GM23338 (cell line): ENCODE measurements at regions not wholly inside any gene's neighbourhood (a gene's known extent, or its start where the extent isn't known, plus 50 kb on each side); places are given as distances from the start of the nearest gene placed in this dataset.

Experiments used
- ATAC-seq: fragments of 200-7000 bp; cut with Tn5 transposase; 3 replicates; pipeline ENCODE4 v1.9.1; 2020
- DNase-seq: peaks from one replicate; pipeline ENCODE4 v3.0.0-alpha.2; 2015; ENCODE audit warnings: low spot score
- H2AFZ ChIP-seq: fragments of 200-600 bp; sonication (generic); 2 replicates; pipeline ENCODE4 v1.8.0; 2016; ENCODE audit warnings: antibody characterized with exemption, mild to moderate bottlenecking, moderate library complexity
- H3F3A ChIP-seq: fragments of 200-600 bp; sonication (generic); replicated peaks from 2 replicates; pipeline ENCODE4 v1.8.0; 2017; ENCODE audit warnings: antibody characterized with exemption, mixed run types, low read depth
- H3K27ac ChIP-seq: fragments of 200-600 bp; sonication (generic); 2 replicates; pipeline ENCODE4 v1.6.1; 2016; ENCODE audit warnings: low read depth
- H3K27me3 ChIP-seq: fragments of 200-600 bp; sonication (generic); 2 replicates; pipeline ENCODE4 v1.8.0; 2016; ENCODE audit warnings: mild to moderate bottlenecking, mixed run types, moderate library complexity; ENCODE audit not compliant: insufficient read depth
- H3K36me3 ChIP-seq: fragments of 200-600 bp; sonication (generic); 2 replicates; pipeline ENCODE4 v1.8.0; 2016; ENCODE audit warnings: mild to moderate bottlenecking; ENCODE audit not compliant: insufficient read depth
- H3K4me1 ChIP-seq: fragments of 200-600 bp; sonication (generic); 2 replicates; pipeline ENCODE4 v1.8.0; 2016; ENCODE audit warnings: mild to moderate bottlenecking, moderate library complexity; ENCODE audit not compliant: insufficient read depth
- H3K4me2 ChIP-seq: fragments of 200-600 bp; sonication (generic); 2 replicates; pipeline ENCODE4 v1.7.1; 2017; ENCODE audit warnings: mixed run types
- H3K4me3 ChIP-seq: fragments of 200-600 bp; sonication (generic); 2 replicates; pipeline ENCODE4 v1.6.1; 2016; ENCODE audit warnings: mixed run types
- H3K79me2 ChIP-seq: fragments of 200-600 bp; sonication (generic); replicated peaks from 2 replicates; pipeline ENCODE4 v1.8.0; 2017; ENCODE audit warnings: mild to moderate bottlenecking; ENCODE audit not compliant: insufficient read depth
- H3K9me2 ChIP-seq: fragments of 200-600 bp; sonication (generic); 2 replicates; pipeline ENCODE4 v1.8.0; 2017; ENCODE audit not compliant: insufficient read depth
- H4K20me1 ChIP-seq: fragments of 200-600 bp; sonication (generic); replicated peaks from 2 replicates; pipeline ENCODE4 v1.8.0; 2017; ENCODE audit warnings: mild to moderate bottlenecking; ENCODE audit not compliant: insufficient read depth
- H3K27ac Mint-ChIP-seq: 2 replicates; pipeline ENCODE4 v1.8.0; 2020; ENCODE audit warnings: inconsistent platforms, mild to moderate bottlenecking, moderate library complexity, mixed read lengths
- H3K27me3 Mint-ChIP-seq: 3 replicates; pipeline ENCODE4 v1.8.0; 2022; ENCODE audit warnings: low read depth, mild to moderate bottlenecking, moderate library complexity, mixed read lengths, inconsistent platforms; ENCODE audit not compliant: insufficient read depth, poor library complexity
- H3K36me3 Mint-ChIP-seq: 3 replicates; pipeline ENCODE4 v1.8.0; 2021; ENCODE audit warnings: low read depth, mild to moderate bottlenecking, inconsistent platforms, moderate library complexity, mixed read lengths
- H3K4me1 Mint-ChIP-seq: 3 replicates; pipeline ENCODE4 v1.8.0; 2020; ENCODE audit warnings: mild to moderate bottlenecking, inconsistent platforms, mixed read lengths
- H3K4me3 Mint-ChIP-seq: 3 replicates; pipeline ENCODE4 v1.8.0; 2021; ENCODE audit warnings: moderate library complexity, mild to moderate bottlenecking, inconsistent platforms, mixed read lengths
- H3K9me3 Mint-ChIP-seq: 3 replicates; pipeline ENCODE4 v1.8.0; 2020; ENCODE audit warnings: moderate library complexity, mild to moderate bottlenecking, inconsistent platforms, mixed read lengths
- CREB1 ChIP-seq: fragments of 250-450 bp; sonication (Bioruptor Pico); IDR thresholded peaks from 2 replicates; pipeline ENCODE4 v1.5.0; 2020; ENCODE audit warnings: low read depth, mild to moderate bottlenecking, moderate library complexity
- EZH2 ChIP-seq: fragments of 200-600 bp; sonication (generic); IDR thresholded peaks from one replicate; pipeline ENCODE4 v1.8.0; 2017; ENCODE audit warnings: antibody characterized with exemption, mild to moderate bottlenecking, low read depth; ENCODE audit not compliant: unreplicated experiment
- EZH2phosphoT487 ChIP-seq: fragments of 200-600 bp; sonication (generic); IDR thresholded peaks from one replicate; pipeline ENCODE4 v1.8.1; 2018; ENCODE audit warnings: antibody characterized with exemption; ENCODE audit not compliant: unreplicated experiment
- JUNB ChIP-seq: IDR thresholded peaks from one replicate; pipeline ENCODE4 v1.6.1; 2016; ENCODE audit warnings: antibody characterized with exemption; ENCODE audit not compliant: unreplicated experiment
- NANOG ChIP-seq: IDR thresholded peaks from 2 replicates; pipeline ENCODE4 v1.6.1; 2016; ENCODE audit warnings: antibody characterized with exemption, borderline replicate concordance
- POLR2AphosphoS5 ChIP-seq: IDR thresholded peaks from 2 replicates; pipeline ENCODE4 v1.6.1; 2016; ENCODE audit warnings: antibody characterized with exemption, low read depth
- STAT1 ChIP-seq: IDR thresholded peaks from one replicate; pipeline ENCODE4 v1.6.1; 2016; ENCODE audit warnings: antibody characterized with exemption; ENCODE audit not compliant: unreplicated experiment
- TF ChIP-seq, protein P1 (sequence below): IDR thresholded peaks from 2 replicates; pipeline ENCODE4 v1.6.1; 2016; ENCODE audit warnings: antibody characterized with exemption
- TF ChIP-seq, protein P2 (sequence below), 2 experiments: fragments of 200-600 bp in 1 of 2; sonication (generic) in 1 of 2; conservative IDR thresholded peaks; 2 replicates each; pipeline versions ENCODE4 v1.5.1 to v1.6.1; 2016 to 2017; ENCODE audit warnings: antibody characterized with exemption in 2 of 2, low read depth in 2 of 2, mild to moderate bottlenecking in 2 of 2, moderate library complexity in 1 of 2
- TF ChIP-seq, protein P3 (sequence below): fragments of 250-450 bp; sonication (Bioruptor Pico); IDR thresholded peaks from 2 replicates; pipeline ENCODE4 v1.5.0; 2020; ENCODE audit warnings: mild to moderate bottlenecking, moderate library complexity
- TF ChIP-seq, protein P4 (sequence below): IDR thresholded peaks from one replicate; pipeline ENCODE4 v1.6.1; 2018; ENCODE audit warnings: antibody characterized with exemption; ENCODE audit not compliant: unreplicated experiment

DNA sequence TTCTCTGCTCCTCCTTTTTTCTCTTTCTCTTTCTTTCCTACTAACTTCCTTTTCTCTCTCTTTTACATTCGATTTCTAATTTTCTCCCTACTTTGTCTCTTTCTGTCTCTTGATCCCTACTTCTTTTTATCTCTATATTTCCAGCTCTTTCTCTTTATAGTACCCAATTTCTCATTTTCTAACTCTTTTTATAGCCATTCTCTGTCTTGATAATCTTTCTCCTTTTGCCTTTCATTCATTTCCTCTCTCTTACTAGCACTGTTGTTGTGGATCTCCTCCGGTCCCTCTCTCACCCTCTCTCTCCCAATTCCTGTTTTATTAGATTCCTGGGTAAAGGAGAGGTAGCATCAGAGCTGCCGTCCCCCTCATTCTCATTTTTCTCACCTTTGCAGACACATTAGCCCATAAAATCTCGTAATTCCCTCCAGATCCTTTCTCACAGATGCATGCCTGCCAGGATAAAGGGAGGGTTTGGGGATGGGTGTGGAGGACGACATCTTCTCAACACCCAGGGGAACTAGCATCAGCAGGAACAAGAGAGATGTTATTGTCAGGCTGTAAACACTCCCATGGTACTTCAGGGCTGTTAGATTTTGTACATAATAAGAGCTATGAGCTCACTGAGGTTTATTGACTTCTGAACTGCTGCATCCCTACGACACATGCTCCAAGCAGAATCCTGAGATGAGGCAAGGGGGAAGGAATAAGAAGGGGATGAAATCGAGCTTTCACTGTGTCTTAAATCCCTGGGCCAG lies 159.0 kb upstream of the GALNT2 start:
- no peak overlapping the region for H3K27ac ChIP-seq

More for the DNA sequence above, 159.0 kb upstream of the GALNT2 start:
- H2AFZ ChIP-seq = peak overlapping the region; percentile 40; the same call in 1 of the 2 replicates
- H4K20me1 ChIP-seq = no peaks in the 10 kb centered on the region
- Mint-ChIP-seq H3K9me3 (no peaks in the 10 kb centered on the region), H3K4me3 (no peak overlapping the region), H3K27ac (no peak overlapping the region), H3K4me1 (peaks cover 9% of the 10 kb centered on the region; the same call in 2 of the 3 replicates), H3K36me3 (no peaks in the 10 kb centered on the region), H3K27me3 (no peaks in the 10 kb centered on the region)
- H3K4me1 ChIP-seq = no peaks in the 10 kb centered on the region
- no peaks in the 10 kb centered on the region for H3F3A ChIP-seq
- TF ChIP-seq STAT1 = no peak
- TF ChIP-seq, protein P1, sequence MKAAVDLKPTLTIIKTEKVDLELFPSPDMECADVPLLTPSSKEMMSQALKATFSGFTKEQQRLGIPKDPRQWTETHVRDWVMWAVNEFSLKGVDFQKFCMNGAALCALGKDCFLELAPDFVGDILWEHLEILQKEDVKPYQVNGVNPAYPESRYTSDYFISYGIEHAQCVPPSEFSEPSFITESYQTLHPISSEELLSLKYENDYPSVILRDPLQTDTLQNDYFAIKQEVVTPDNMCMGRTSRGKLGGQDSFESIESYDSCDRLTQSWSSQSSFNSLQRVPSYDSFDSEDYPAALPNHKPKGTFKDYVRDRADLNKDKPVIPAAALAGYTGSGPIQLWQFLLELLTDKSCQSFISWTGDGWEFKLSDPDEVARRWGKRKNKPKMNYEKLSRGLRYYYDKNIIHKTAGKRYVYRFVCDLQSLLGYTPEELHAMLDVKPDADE = no peak
- no peak for TF ChIP-seq POLR2AphosphoS5
- TF ChIP-seq, protein P2, sequence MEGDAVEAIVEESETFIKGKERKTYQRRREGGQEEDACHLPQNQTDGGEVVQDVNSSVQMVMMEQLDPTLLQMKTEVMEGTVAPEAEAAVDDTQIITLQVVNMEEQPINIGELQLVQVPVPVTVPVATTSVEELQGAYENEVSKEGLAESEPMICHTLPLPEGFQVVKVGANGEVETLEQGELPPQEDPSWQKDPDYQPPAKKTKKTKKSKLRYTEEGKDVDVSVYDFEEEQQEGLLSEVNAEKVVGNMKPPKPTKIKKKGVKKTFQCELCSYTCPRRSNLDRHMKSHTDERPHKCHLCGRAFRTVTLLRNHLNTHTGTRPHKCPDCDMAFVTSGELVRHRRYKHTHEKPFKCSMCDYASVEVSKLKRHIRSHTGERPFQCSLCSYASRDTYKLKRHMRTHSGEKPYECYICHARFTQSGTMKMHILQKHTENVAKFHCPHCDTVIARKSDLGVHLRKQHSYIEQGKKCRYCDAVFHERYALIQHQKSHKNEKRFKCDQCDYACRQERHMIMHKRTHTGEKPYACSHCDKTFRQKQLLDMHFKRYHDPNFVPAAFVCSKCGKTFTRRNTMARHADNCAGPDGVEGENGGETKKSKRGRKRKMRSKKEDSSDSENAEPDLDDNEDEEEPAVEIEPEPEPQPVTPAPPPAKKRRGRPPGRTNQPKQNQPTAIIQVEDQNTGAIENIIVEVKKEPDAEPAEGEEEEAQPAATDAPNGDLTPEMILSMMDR (conservative IDR thresholded peaks at IDR 0.05; ENCODE audit: low read depth in 2 of 2) = no peak
- TF ChIP-seq, protein P3, sequence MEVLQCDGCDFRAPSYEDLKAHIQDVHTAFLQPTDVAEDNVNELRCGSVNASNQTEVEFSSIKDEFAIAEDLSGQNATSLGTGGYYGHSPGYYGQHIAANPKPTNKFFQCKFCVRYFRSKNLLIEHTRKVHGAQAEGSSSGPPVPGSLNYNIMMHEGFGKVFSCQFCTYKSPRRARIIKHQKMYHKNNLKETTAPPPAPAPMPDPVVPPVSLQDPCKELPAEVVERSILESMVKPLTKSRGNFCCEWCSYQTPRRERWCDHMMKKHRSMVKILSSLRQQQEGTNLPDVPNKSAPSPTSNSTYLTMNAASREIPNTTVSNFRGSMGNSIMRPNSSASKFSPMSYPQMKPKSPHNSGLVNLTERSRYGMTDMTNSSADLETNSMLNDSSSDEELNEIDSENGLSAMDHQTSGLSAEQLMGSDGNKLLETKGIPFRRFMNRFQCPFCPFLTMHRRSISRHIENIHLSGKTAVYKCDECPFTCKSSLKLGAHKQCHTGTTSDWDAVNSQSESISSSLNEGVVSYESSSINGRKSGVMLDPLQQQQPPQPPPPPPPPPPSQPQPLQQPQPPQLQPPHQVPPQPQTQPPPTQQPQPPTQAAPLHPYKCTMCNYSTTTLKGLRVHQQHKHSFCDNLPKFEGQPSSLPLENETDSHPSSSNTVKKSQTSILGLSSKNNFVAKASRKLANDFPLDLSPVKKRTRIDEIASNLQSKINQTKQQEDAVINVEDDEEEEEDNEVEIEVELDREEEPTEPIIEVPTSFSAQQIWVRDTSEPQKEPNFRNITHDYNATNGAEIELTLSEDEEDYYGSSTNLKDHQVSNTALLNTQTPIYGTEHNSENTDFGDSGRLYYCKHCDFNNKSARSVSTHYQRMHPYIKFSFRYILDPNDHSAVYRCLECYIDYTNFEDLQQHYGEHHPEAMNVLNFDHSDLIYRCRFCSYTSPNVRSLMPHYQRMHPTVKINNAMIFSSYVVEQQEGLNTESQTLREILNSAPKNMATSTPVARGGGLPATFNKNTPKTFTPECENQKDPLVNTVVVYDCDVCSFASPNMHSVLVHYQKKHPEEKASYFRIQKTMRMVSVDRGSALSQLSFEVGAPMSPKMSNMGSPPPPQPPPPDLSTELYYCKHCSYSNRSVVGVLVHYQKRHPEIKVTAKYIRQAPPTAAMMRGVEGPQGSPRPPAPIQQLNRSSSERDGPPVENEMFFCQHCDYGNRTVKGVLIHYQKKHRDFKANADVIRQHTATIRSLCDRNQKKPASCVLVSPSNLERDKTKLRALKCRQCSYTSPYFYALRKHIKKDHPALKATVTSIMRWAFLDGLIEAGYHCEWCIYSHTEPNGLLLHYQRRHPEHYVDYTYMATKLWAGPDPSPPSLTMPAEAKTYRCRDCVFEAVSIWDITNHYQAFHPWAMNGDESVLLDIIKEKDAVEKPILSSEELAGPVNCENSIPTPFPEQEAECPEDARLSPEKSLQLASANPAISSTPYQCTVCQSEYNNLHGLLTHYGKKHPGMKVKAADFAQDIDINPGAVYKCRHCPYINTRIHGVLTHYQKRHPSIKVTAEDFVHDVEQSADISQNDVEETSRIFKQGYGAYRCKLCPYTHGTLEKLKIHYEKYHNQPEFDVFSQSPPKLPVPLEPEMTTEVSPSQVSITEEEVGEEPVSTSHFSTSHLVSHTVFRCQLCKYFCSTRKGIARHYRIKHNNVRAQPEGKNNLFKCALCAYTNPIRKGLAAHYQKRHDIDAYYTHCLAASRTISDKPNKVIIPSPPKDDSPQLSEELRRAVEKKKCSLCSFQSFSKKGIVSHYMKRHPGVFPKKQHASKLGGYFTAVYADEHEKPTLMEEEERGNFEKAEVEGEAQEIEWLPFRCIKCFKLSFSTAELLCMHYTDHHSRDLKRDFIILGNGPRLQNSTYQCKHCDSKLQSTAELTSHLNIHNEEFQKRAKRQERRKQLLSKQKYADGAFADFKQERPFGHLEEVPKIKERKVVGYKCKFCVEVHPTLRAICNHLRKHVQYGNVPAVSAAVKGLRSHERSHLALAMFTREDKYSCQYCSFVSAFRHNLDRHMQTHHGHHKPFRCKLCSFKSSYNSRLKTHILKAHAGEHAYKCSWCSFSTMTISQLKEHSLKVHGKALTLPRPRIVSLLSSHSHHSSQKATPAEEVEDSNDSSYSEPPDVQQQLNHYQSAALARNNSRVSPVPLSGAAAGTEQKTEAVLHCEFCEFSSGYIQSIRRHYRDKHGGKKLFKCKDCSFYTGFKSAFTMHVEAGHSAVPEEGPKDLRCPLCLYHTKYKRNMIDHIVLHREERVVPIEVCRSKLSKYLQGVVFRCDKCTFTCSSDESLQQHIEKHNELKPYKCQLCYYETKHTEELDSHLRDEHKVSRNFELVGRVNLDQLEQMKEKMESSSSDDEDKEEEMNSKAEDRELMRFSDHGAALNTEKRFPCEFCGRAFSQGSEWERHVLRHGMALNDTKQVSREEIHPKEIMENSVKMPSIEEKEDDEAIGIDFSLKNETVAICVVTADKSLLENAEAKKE (CRISPR knock-in tag) = no peak
- no peak for TF ChIP-seq JUNB
- no peak for TF ChIP-seq EZH2
- no peak for TF ChIP-seq CREB1
- TF ChIP-seq EZH2phosphoT487 = no peak
- TF ChIP-seq NANOG = no peak
- TF ChIP-seq, protein P4, sequence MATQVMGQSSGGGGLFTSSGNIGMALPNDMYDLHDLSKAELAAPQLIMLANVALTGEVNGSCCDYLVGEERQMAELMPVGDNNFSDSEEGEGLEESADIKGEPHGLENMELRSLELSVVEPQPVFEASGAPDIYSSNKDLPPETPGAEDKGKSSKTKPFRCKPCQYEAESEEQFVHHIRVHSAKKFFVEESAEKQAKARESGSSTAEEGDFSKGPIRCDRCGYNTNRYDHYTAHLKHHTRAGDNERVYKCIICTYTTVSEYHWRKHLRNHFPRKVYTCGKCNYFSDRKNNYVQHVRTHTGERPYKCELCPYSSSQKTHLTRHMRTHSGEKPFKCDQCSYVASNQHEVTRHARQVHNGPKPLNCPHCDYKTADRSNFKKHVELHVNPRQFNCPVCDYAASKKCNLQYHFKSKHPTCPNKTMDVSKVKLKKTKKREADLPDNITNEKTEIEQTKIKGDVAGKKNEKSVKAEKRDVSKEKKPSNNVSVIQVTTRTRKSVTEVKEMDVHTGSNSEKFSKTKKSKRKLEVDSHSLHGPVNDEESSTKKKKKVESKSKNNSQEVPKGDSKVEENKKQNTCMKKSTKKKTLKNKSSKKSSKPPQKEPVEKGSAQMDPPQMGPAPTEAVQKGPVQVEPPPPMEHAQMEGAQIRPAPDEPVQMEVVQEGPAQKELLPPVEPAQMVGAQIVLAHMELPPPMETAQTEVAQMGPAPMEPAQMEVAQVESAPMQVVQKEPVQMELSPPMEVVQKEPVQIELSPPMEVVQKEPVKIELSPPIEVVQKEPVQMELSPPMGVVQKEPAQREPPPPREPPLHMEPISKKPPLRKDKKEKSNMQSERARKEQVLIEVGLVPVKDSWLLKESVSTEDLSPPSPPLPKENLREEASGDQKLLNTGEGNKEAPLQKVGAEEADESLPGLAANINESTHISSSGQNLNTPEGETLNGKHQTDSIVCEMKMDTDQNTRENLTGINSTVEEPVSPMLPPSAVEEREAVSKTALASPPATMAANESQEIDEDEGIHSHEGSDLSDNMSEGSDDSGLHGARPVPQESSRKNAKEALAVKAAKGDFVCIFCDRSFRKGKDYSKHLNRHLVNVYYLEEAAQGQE = no peak
- DNase-seq (no peak), ATAC-seq (no peak)
- H3K4me3 ChIP-seq = no peak overlapping the region
- H3K27me3 ChIP-seq = no peaks in the 10 kb centered on the region
- H3K36me3 ChIP-seq = no peaks in the 10 kb centered on the region
- H3K79me2 ChIP-seq = no peaks in the 10 kb centered on the region
- H3K4me2 ChIP-seq = no peak overlapping the region
- peaks cover 6% of the 10 kb centered on the region for H3K9me2 ChIP-seq
